Mononuclear cell (primary cell): ENCODE measurements at regions not wholly inside any gene's neighbourhood (a gene's known extent, or its start where the extent isn't known, plus 50 kb on each side); places are given as distances from the start of the nearest gene placed in this dataset.
"Not testable (repeated sequence)": the region's sequence is repeated elsewhere in the genome, so short reads cannot be mapped to it uniquely, and the experiment has no call there.

Source experiments
- H3K27me3 ChIP-seq: 2 replicates; pipeline ENCODE4 v1.6.0; 2011; ENCODE audit warnings: low read length, control low read depth; ENCODE audit not compliant: insufficient read depth
- H3K4me1 ChIP-seq: 2 replicates; pipeline ENCODE4 v1.5.1; 2011; ENCODE audit warnings: mild to moderate bottlenecking, low read length, control low read depth; ENCODE audit not compliant: insufficient read depth
- H3K4me3 ChIP-seq: 2 replicates; pipeline ENCODE4 v1.5.1; 2011; ENCODE audit warnings: mild to moderate bottlenecking, low read length, moderate library complexity
- H3K9me3 ChIP-seq: 2 replicates; pipeline ENCODE4 v1.5.1; 2011; ENCODE audit warnings: low read depth, mild to moderate bottlenecking, control low read depth, low read length

- no peak overlapping the region for H3K4me3 ChIP-seq
- peaks cover 37% of the 10 kb centered on the region for H3K4me1 ChIP-seq
- peaks cover 20% of the 10 kb centered on the region for H3K27me3 ChIP-seq
- no peaks in the 10 kb centered on the region for H3K9me3 ChIP-seq
These were observed 263.1 kb downstream of the CGGBP1 start for GRCh38 chr3:87795701-87796100.

- Histone ChIP-seq H3K9me3 (no peaks in the 10 kb centered on the region), H3K4me1 (peaks cover 37% of the 10 kb centered on the region), H3K4me3 (peak overlapping the region; percentile 32), H3K27me3 (peaks cover 20% of the 10 kb centered on the region)
These were observed 265.4 kb downstream of the CGGBP1 start for GRCh38 chr3:87793337-87793877.

GRCh38 chr3:87792534-87793336 is 266.1 kb downstream of the CGGBP1 start, which contains the start of gene HTR1F:
HTR1F (plus strand) TSS chr3:87792706.
- Histone ChIP-seq H3K27me3 (peaks cover 20% of the 10 kb centered on the region), H3K4me1 (peaks cover 37% of the 10 kb centered on the region), H3K4me3 (peak within 1 kb of the TSS; percentile 32), H3K9me3 (no peaks in the 10 kb centered on the region)

GRCh38 chr3:87792198-87792533 is 266.6 kb downstream of the CGGBP1 start:
- H3K4me3 ChIP-seq = peak overlapping the region; percentile 32
- H3K27me3 ChIP-seq = peaks cover 20% of the 10 kb centered on the region
- peaks cover 37% of the 10 kb centered on the region for H3K4me1 ChIP-seq
- H3K9me3 ChIP-seq = no peaks in the 10 kb centered on the region

GRCh38 chr3:87791248-87792027 is 267.4 kb downstream of the CGGBP1 start:
- Histone ChIP-seq H3K9me3 (no peaks in the 10 kb centered on the region), H3K4me3 (no peak overlapping the region), H3K27me3 (peaks cover 20% of the 10 kb centered on the region), H3K4me1 (peaks cover 35% of the 10 kb centered on the region)

GRCh38 chr3:87789049-87789448 is 269.8 kb downstream of the CGGBP1 start:
- H3K4me3 ChIP-seq, H3K9me3 ChIP-seq: not testable (repeated sequence)
- peaks cover 22% of the 10 kb centered on the region for H3K4me1 ChIP-seq
- peaks cover 18% of the 10 kb centered on the region for H3K27me3 ChIP-seq

GRCh38 chr3:87788516-87788915 is 270.3 kb downstream of the CGGBP1 start:
- H3K27me3 ChIP-seq = peaks cover 12% of the 10 kb centered on the region
- peaks cover 19% of the 10 kb centered on the region for H3K4me1 ChIP-seq
- H3K9me3 ChIP-seq = no peaks in the 10 kb centered on the region
- no peak overlapping the region for H3K4me3 ChIP-seq

- Histone ChIP-seq H3K4me1 (peaks cover 4% of the 10 kb centered on the region), H3K27me3 (no peaks in the 10 kb centered on the region), H3K4me3 (no peak overlapping the region), H3K9me3 (peaks cover 13% of the 10 kb centered on the region)
These were observed 278.0 kb downstream of the CGGBP1 start for GRCh38 chr3:87780811-87781210.

- Histone ChIP-seq H3K27me3 (no peaks in the 10 kb centered on the region), H3K9me3 (peaks cover 13% of the 10 kb centered on the region), H3K4me3 (no peak overlapping the region), H3K4me1 (peaks cover 4% of the 10 kb centered on the region)
These were observed 279.9 kb downstream of the CGGBP1 start for GRCh38 chr3:87778876-87779275.

GRCh38 chr3:87771337-87772192 is 287.2 kb downstream of the CGGBP1 start:
- Histone ChIP-seq H3K9me3 (peaks cover 7% of the 10 kb centered on the region), H3K4me3 (no peak overlapping the region), H3K27me3 (peaks cover 4% of the 10 kb centered on the region), H3K4me1 (no peaks in the 10 kb centered on the region)

GRCh38 chr3:87766721-87767120 is 292.1 kb downstream of the CGGBP1 start:
- peaks cover 4% of the 10 kb centered on the region for H3K27me3 ChIP-seq
- no peaks in the 10 kb centered on the region for H3K4me1 ChIP-seq
- H3K9me3 ChIP-seq = no peaks in the 10 kb centered on the region
- H3K4me3 ChIP-seq = no peak overlapping the region

GRCh38 chr3:87765256-87765655 is 293.5 kb downstream of the CGGBP1 start:
- H3K27me3 ChIP-seq = peaks cover 4% of the 10 kb centered on the region

GRCh38 chr3:87761795-87762194 is 297.0 kb downstream of the CGGBP1 start:
- H3K27me3 ChIP-seq = no peaks in the 10 kb centered on the region
- no peak overlapping the region for H3K4me3 ChIP-seq
- H3K9me3 ChIP-seq = no peaks in the 10 kb centered on the region
- no peaks in the 10 kb centered on the region for H3K4me1 ChIP-seq

More at GRCh38 chr3:87765256-87765655, 293.5 kb downstream of the CGGBP1 start:
- H3K4me1 ChIP-seq = no peaks in the 10 kb centered on the region
- H3K9me3 ChIP-seq = no peaks in the 10 kb centered on the region
- H3K4me3 ChIP-seq = no peak overlapping the region

GRCh38 chr3:87761341-87761740 is 297.5 kb downstream of the CGGBP1 start:
- H3K4me1 ChIP-seq = no peaks in the 10 kb centered on the region
- no peaks in the 10 kb centered on the region for H3K9me3 ChIP-seq
- H3K27me3 ChIP-seq = no peaks in the 10 kb centered on the region
- H3K4me3 ChIP-seq = no peak overlapping the region
